ENCODE measurements at regions not wholly inside any gene's neighbourhood (a gene's known extent, or its start where the extent isn't known, plus 50 kb on each side); places are given as distances from the start of the nearest gene placed in this dataset.

- POLR2A ChIA-PET = no interaction called here
- CTCF ChIA-PET = interaction anchor here (1.2 kb wide), 1 partner anchor 14 kb away, joined by 3 read pairs; no protein-coding TSS in a partner anchor
- DNase-seq (ENCODE audit: extremely low spot score) = no peak
- TF ChIP-seq CTCF (IDR thresholded peaks at IDR 0.05; ENCODE audit: control extremely low read depth, extremely low read depth, low read depth, missing control alignments) = no peak
Measured at GRCh38 chr14:58961045-58961731, 227.3 kb upstream of the DAAM1 start.

GRCh38 chr14:58963873-58964597 is 224.4 kb upstream of the DAAM1 start:
- CTCF ChIA-PET = interaction anchor here (0.9 to 1.2 kb wide), 3 partner anchors 9 to 53 kb away, joined by 3 to 5 read pairs (median 3); no protein-coding TSS in a partner anchor
- DNase-seq (ENCODE audit: extremely low spot score) = no peak
- POLR2A ChIA-PET = no interaction called here
- TF ChIP-seq CTCF (IDR thresholded peaks at IDR 0.05; ENCODE audit: control extremely low read depth, extremely low read depth, low read depth, missing control alignments) = no peak

GRCh38 chr14:58964598-58964928 is 223.9 kb upstream of the DAAM1 start:
- ChIA-PET POLR2A (no interaction called here), CTCF (interaction anchor here (1.2 to 1.4 kb wide), 2 partner anchors 9 to 24 kb away, joined by 3 to 5 read pairs; no protein-coding TSS in a partner anchor)
- no peak for DNase-seq (ENCODE audit: extremely low spot score)
- no peak for TF ChIP-seq CTCF (IDR thresholded peaks at IDR 0.05; ENCODE audit: control extremely low read depth, extremely low read depth, low read depth, missing control alignments)

GRCh38 chr14:58965601-58966000 is 222.9 kb upstream of the DAAM1 start:
- DNase-seq (ENCODE audit: extremely low spot score) = no peak
- CTCF ChIA-PET = interaction anchor here (0.7 to 3.0 kb wide), 5 partner anchors 8 to 99 kb away, joined by 3 to 14 read pairs (median 3); no protein-coding TSS in a partner anchor
- POLR2A ChIA-PET = no interaction called here
- TF ChIP-seq CTCF (IDR thresholded peaks at IDR 0.05; ENCODE audit: control extremely low read depth, extremely low read depth, low read depth, missing control alignments) = no peak

GRCh38 chr14:58966997-58967396 is 221.5 kb upstream of the DAAM1 start:
- DNase-seq (ENCODE audit: extremely low spot score) = no peak
- TF ChIP-seq CTCF (IDR thresholded peaks at IDR 0.05; ENCODE audit: control extremely low read depth, extremely low read depth, low read depth, missing control alignments) = no peak
- CTCF ChIA-PET = interaction anchor here (0.9 to 3.0 kb wide), 4 partner anchors 10 to 160 kb away, joined by 3 to 14 read pairs (median 6); no protein-coding TSS in a partner anchor
- POLR2A ChIA-PET = no interaction called here

- CTCF ChIA-PET = interaction anchor here (1.3 to 1.6 kb wide), 4 partner anchors 9 to 331 kb away, joined by 3 to 5 read pairs (median 3); no protein-coding TSS in a partner anchor
- POLR2A ChIA-PET = no interaction called here
- DNase-seq (ENCODE audit: extremely low spot score) = no peak
- TF ChIP-seq CTCF (IDR thresholded peaks at IDR 0.05; ENCODE audit: control extremely low read depth, extremely low read depth, low read depth, missing control alignments) = no peak
Measured at GRCh38 chr14:58969951-58970751, 218.3 kb upstream of the DAAM1 start.
